T-helper 2 cell treated with Interferon-gamma antibody and Interleukin-4, amounts not matched to agents 5 μg/mL and 100 μg/mL, for 36 hours (primary cell): ENCODE measurements at regions not wholly inside any gene's neighbourhood (a gene's known extent, or its start where the extent isn't known, plus 50 kb on each side); places are given as distances from the start of the nearest gene placed in this dataset.

ENCODE experiments used
- DNase-seq: peaks from one replicate; pipeline ENCODE4 v3.0.0; 2021; ENCODE audit warnings: low spot score
- H3K27ac Mint-ChIP-seq: one replicate; pipeline ENCODE4 v1.8.0; 2021; ENCODE audit warnings: mild to moderate bottlenecking, mixed read lengths
- H3K27me3 Mint-ChIP-seq: one replicate; pipeline ENCODE4 v1.8.0; 2021; ENCODE audit warnings: low read depth, mixed read lengths
- H3K36me3 Mint-ChIP-seq: one replicate; pipeline ENCODE4 v1.8.0; 2021; ENCODE audit warnings: low read depth, mixed read lengths
- H3K4me1 Mint-ChIP-seq: one replicate; pipeline ENCODE4 v1.8.0; 2021; ENCODE audit warnings: low read depth, mixed read lengths
- H3K4me3 Mint-ChIP-seq: one replicate; pipeline ENCODE4 v1.8.0; 2022; ENCODE audit warnings: mild to moderate bottlenecking, moderate library complexity, mixed read lengths
- H3K9me3 Mint-ChIP-seq: one replicate; pipeline ENCODE4 v1.8.0; 2021; ENCODE audit warnings: mixed read lengths

DNA sequence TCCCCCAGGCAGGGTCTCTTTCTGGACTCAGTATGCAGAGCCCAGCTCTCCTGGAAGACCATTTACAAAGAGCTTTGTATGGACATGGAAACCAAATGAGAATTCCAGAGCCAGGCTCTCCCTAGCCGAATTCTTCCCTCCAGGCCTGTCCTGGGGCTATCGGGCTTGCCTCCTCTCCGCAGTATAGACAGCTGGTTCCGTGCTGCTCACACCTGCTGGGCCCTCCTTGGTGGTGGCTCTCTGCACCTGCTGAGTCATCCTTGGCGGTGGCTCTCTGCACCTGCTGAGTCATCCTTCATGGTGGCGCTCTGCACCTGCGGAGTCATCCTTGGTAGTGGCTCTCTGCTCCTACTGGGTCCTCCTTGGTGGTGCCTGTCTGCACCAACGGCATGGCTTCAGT is 743.5 kb downstream of the BRD1 start:
- H3K36me3 Mint-ChIP-seq, result no peaks in the 10 kb centered on the region
- no peak overlapping the region for H3K4me3 Mint-ChIP-seq
- no peak for DNase-seq
- no peak overlapping the region for H3K27ac Mint-ChIP-seq
- no peaks in the 10 kb centered on the region for H3K4me1 Mint-ChIP-seq
- no peaks in the 10 kb centered on the region for H3K9me3 Mint-ChIP-seq
- no peaks in the 10 kb centered on the region for H3K27me3 Mint-ChIP-seq

DNA sequence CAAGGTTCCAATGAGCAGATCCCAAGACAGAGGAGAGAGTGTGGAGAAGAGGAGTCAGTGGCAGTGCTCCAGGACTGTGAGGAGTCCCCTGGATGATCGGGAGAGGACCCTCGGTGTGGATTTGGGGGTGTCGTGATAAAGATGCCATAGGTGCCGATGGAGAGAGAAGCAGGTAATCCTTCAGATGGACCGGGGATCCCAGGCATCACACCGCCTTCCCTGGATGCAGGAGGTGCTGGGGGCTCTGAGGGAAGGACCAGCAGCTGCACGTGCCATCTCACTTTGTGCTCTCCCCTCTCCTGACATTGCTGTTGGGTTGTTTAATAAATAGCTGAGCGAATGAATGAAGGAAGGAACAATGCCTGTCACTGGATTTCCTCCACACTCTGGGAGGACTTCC is 744.1 kb downstream of the BRD1 start:
- no peaks in the 10 kb centered on the region for H3K4me1 Mint-ChIP-seq
- H3K4me3 Mint-ChIP-seq, result no peak overlapping the region
- no peak overlapping the region for H3K27ac Mint-ChIP-seq
- H3K27me3 Mint-ChIP-seq, result no peaks in the 10 kb centered on the region
- no peak for DNase-seq
- no peaks in the 10 kb centered on the region for H3K36me3 Mint-ChIP-seq
- no peaks in the 10 kb centered on the region for H3K9me3 Mint-ChIP-seq

DNA sequence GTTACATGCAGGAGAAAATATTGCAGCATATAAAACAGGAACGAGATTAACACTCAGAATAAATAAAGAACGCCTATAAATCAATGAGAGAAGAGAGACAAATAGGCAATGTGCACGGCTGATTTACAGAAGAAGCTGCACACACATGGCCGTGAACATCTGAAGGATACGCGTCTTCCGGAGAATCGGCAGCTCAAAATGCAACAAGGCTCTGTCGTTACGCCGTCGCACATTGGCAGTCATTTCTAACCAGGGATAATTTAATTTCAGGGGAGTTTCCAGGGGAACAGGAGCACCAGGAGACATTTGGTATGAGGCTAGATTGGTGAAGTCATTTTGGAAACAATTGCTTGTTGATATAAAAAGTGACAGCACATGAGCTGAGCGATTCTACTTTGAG is 745.2 kb downstream of the BRD1 start:
- Mint-ChIP-seq H3K4me1 (no peaks in the 10 kb centered on the region), H3K36me3 (no peaks in the 10 kb centered on the region), H3K27ac (no peak overlapping the region), H3K27me3 (no peaks in the 10 kb centered on the region), H3K9me3 (no peaks in the 10 kb centered on the region), H3K4me3 (no peak overlapping the region)
- DNase-seq, result no peak

DNA sequence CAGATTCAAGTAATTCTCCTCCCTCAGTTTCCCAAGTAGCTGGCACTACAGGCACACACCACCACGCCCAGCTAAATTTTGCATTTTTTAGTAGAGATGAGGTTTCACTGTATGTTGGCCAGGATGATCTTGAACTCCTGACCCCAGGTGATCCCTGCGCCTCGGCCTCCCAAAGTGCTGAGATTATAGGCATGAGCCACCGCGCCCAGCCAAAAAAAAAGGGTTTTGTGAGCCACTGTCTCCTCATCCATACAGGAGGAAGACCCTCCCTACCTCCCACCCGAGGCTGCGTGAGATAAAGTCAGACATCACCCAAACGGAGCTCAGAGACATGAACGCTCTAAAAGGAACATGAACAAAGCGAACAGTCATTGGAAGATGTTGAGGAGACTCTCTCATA is 745.7 kb downstream of the BRD1 start:
- Mint-ChIP-seq H3K9me3 (no peaks in the 10 kb centered on the region), H3K27ac (no peak overlapping the region), H3K36me3 (no peaks in the 10 kb centered on the region), H3K27me3 (no peaks in the 10 kb centered on the region), H3K4me1 (no peaks in the 10 kb centered on the region), H3K4me3 (no peak overlapping the region)
- DNase-seq, result no peak

DNA sequence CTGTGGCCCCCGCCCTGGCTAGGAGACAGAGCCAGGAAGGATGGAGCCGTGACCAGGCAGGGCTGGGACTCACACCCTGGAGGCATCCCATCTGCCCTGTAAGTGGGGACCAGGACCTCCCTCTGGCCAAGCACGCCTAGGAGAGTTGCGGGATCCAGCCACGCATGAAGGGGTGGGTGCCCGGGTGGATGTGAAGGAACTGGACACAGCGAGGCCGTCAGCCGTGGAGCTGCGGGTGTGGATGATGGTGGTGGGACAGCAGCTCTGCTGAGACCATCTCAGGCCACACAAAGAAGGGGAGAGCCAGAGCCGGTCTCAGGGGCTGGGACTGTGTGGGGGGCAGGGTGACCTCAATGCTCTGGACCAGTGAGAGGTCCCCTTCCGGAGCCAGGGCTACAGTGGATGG is 746.4 kb downstream of the BRD1 start:
- no peak overlapping the region for H3K27ac Mint-ChIP-seq
- H3K36me3 Mint-ChIP-seq, result no peaks in the 10 kb centered on the region
- H3K9me3 Mint-ChIP-seq, result no peaks in the 10 kb centered on the region
- no peaks in the 10 kb centered on the region for H3K27me3 Mint-ChIP-seq
- no peak for DNase-seq
- H3K4me1 Mint-ChIP-seq, result no peaks in the 10 kb centered on the region
- H3K4me3 Mint-ChIP-seq, result no peak overlapping the region

- Mint-ChIP-seq H3K27ac (no peak overlapping the region), H3K9me3 (no peaks in the 10 kb centered on the region), H3K4me3 (no peak overlapping the region), H3K4me1 (no peaks in the 10 kb centered on the region), H3K27me3 (no peaks in the 10 kb centered on the region), H3K36me3 (no peaks in the 10 kb centered on the region)
- DNase-seq, result no peak
Measured at GRCh38 chr22:49080631-49081030, 747.0 kb downstream of the BRD1 start.

DNA sequence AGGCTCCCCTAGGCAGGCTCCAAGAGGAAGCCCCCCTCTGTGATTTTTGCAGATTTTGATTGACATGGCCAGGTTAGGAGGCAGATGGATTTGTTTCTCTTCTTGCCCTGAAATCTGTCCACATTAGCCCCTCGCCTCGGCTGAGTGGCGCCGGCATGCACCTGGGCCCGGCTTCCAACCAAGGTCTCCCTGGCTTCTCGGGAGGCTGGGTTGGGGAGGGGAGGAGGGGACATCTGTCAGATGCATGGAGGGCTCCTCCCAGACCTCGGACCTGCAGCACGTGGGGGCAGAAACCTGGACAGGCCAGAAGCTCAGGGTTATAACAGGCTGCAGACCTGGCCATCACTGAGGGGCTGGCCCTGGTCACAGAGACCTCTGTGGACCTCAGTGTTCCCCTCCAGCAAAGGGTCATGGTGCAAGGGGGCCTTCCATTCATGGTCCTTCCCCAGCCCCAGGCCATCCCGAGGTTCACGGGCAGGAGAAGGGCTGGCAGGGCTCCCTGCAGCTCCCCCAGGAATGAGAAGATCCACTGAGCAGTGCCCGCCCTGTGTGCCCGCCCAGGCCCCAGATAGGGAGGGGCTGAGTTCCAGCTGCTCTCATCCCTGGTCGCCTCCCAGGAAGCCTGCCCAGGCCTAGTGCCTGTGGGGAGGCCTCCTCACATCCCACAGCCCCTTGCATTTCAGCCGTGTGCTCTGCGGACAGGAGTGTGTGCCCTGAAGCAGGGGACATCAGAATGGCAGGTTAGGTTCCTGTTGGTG is 747.8 kb downstream of the BRD1 start:
- Mint-ChIP-seq H3K27ac (no peak overlapping the region), H3K36me3 (no peaks in the 10 kb centered on the region), H3K27me3 (no peaks in the 10 kb centered on the region), H3K4me3 (no peak overlapping the region), H3K4me1 (no peaks in the 10 kb centered on the region), H3K9me3 (no peaks in the 10 kb centered on the region)
- DNase-seq, result no peak

- Mint-ChIP-seq H3K36me3 (no peaks in the 10 kb centered on the region), H3K9me3 (no peaks in the 10 kb centered on the region)
Measured at GRCh38 chr22:49079027-49079725, 748.5 kb downstream of the BRD1 start.

DNA sequence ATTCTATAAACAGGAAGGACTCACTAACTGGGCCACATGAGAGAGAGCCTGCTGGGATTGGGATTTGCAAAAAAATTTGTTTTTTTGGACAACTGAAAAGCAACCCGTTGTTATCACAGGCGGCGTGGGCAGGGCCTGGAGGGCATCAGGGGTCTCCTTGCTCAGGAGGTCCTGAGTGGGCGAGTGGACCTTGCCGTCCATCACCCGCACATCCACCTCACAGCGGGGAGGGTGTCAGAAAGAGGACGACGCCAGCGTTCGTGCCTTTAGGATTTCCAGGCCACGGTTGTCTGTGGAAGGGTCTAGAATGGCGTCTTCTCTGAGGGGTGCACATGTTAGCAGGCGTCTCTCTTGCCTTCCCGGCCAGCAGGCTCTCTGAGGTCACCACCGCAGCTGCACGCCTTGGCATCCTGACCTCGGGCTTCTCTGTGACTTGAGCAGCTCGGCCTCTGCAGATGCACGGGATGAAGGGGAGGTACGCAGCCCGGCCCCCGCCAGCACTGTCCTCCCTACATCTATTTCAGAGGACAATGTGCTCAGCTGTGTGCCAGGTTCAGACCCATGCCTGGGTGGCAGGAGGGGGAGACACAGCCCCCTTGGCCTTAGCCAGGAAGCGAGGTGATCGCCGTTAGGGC is 749.5 kb downstream of the BRD1 start:
- H3K27ac Mint-ChIP-seq, result no peak overlapping the region
- no peaks in the 10 kb centered on the region for H3K4me1 Mint-ChIP-seq
- no peaks in the 10 kb centered on the region for H3K27me3 Mint-ChIP-seq
- DNase-seq, result no peak
- H3K4me3 Mint-ChIP-seq, result no peak overlapping the region
- no peaks in the 10 kb centered on the region for H3K36me3 Mint-ChIP-seq
- H3K9me3 Mint-ChIP-seq, result no peaks in the 10 kb centered on the region

More at GRCh38 chr22:49079027-49079725, 748.5 kb downstream of the BRD1 start:
- Mint-ChIP-seq H3K4me3 (no peak overlapping the region), H3K4me1 (no peaks in the 10 kb centered on the region), H3K27ac (no peak overlapping the region), H3K27me3 (no peaks in the 10 kb centered on the region)
- DNase-seq, result no peak

GRCh38 chr22:49077586-49077985 is 750.1 kb downstream of the BRD1 start:
- no peak overlapping the region for H3K27ac Mint-ChIP-seq
- DNase-seq, result no peak
- no peaks in the 10 kb centered on the region for H3K27me3 Mint-ChIP-seq
- H3K4me1 Mint-ChIP-seq, result no peaks in the 10 kb centered on the region
- H3K36me3 Mint-ChIP-seq, result no peaks in the 10 kb centered on the region
- H3K4me3 Mint-ChIP-seq, result no peak overlapping the region
- H3K9me3 Mint-ChIP-seq, result no peaks in the 10 kb centered on the region

DNA sequence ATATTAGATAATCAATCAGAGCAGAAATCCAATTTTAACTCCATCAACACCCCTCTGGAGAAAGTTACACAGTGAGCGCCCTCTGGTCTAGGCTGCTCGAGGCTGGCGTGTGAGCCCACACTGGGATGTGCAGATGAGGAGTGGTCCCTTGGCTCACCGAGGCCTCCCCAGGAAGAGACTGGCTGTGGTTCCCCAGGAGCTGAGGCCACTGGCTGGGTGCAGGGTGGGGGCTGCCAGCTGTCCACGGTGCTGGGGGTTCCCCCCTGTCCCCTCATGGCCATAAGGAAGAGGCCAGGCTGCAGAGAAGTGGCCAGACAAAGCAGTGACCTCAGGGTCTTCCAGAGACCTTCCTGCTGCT is 750.7 kb downstream of the BRD1 start:
- Mint-ChIP-seq H3K36me3 (no peaks in the 10 kb centered on the region), H3K9me3 (no peaks in the 10 kb centered on the region), H3K27me3 (no peaks in the 10 kb centered on the region), H3K4me1 (no peaks in the 10 kb centered on the region), H3K4me3 (no peak overlapping the region), H3K27ac (no peak overlapping the region)
- DNase-seq, result no peak

DNA sequence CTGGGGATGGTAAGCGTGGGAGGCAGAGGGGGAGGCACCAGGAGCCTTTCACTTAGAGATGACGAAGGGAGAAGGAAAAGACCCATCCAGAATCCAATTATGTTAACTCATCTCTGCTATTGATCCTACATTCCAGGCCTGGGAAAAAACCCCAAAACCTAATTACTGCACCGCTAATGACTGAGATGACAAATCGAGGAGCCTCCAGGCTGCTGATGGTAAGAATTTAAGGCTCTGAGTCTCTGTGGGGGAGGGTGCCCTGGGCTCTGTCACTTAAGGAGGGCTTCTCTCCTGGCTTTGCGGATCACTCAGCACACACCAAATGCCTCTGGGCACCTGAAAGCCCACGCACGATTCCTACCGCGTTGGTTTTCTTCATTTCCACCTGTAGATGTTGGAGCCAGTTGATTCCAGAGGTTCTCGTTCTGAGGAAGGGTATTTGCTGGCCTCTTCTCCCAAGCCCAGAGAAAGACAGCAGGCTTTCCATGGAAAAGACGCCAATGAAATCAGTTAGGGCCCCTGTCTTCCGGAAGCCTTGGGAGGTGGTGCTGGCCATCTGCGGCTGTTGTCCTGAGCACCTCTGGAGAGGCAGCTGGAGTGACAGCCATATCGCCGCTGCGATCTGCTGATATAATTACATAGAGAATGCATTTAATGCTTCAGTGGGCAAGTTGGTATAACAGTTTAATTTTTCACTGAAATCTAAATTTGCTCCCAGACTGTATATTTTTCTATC is 751.2 kb downstream of the BRD1 start:
- Mint-ChIP-seq H3K9me3 (no peaks in the 10 kb centered on the region), H3K27ac (no peak overlapping the region), H3K4me3 (no peak overlapping the region), H3K4me1 (no peaks in the 10 kb centered on the region), H3K36me3 (no peaks in the 10 kb centered on the region), H3K27me3 (no peaks in the 10 kb centered on the region)
- no peak for DNase-seq

DNA sequence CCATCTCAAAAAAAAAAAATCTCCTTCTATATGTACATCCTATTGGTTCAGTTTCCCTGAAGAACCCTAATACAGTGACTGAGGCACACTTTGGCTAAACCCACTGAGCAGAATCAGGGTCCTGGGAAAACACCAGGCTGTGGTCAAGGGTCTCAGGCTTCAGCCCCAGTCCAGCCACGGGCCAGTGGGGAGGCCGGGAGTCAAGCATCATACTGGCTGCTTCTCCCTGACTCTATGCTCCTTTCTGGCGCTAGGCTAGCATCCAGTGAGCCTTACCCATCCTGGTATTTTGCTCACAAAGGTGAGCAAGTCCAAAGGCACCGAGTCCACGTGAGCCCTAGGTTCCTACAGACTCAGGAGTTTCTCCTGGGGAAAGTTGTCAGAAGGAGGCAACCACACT is 752.5 kb downstream of the BRD1 start:
- no peaks in the 10 kb centered on the region for H3K4me1 Mint-ChIP-seq
- H3K4me3 Mint-ChIP-seq, result no peak overlapping the region
- no peak overlapping the region for H3K27ac Mint-ChIP-seq
- H3K27me3 Mint-ChIP-seq, result no peaks in the 10 kb centered on the region
- no peak for DNase-seq
- H3K9me3 Mint-ChIP-seq, result no peaks in the 10 kb centered on the region
- no peaks in the 10 kb centered on the region for H3K36me3 Mint-ChIP-seq

GRCh38 chr22:49073873-49074417 is 753.7 kb downstream of the BRD1 start:
- Mint-ChIP-seq H3K27ac (no peak overlapping the region), H3K4me3 (no peak overlapping the region), H3K4me1 (no peaks in the 10 kb centered on the region), H3K27me3 (no peaks in the 10 kb centered on the region), H3K9me3 (no peaks in the 10 kb centered on the region), H3K36me3 (no peaks in the 10 kb centered on the region)
- DNase-seq, result no peak
